ENCODE measurements at regions not wholly inside any gene's neighbourhood (a gene's known extent, or its start where the extent isn't known, plus 50 kb on each side); places are given as distances from the start of the nearest gene placed in this dataset.

DNA sequence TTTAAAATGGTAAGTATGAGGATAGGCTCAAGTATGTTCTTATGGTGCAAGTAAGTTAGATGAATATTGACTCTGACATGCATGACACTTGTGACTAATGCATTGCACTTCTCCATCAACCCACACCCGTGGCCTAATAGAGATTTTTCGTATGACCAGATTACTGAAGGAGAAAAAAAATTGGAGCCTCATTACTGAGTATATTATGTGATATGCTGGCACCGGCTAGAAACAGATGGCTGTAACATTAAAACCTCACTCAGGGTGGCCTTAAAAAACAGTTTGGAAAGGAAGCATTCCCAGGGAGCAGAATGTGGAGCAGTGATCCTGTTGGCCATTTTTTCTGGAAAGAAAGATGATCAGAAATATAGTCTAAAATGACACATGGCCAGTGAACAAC is 766.4 kb downstream of the PRELID2 start:
- TF ChIP-seq EZH2phosphoT487 (IDR thresholded peaks at IDR 0.05; ENCODE audit: insufficient read depth, low read depth) (no peak), EZH2 (IDR thresholded peaks at IDR 0.05; ENCODE audit: insufficient read depth, poor library complexity, severe bottlenecking) (no peak)
